Fibroblast of pulmonary artery (primary cell): ENCODE measurements at regions not wholly inside any gene's neighbourhood (a gene's known extent, or its start where the extent isn't known, plus 50 kb on each side); places are given as distances from the start of the nearest gene placed in this dataset.

Experiments used
- DNase-seq: peaks from one replicate; pipeline ENCODE4 v3.0.0-alpha.2; 2010; ENCODE audit warnings: low read depth
- H3K4me3 ChIP-seq: replicated peaks from 2 replicates; pipeline ENCODE4 v1.5.1; 2011; ENCODE audit warnings: low read depth, mild to moderate bottlenecking, control low read depth, low read length, moderate library complexity
- CTCF ChIP-seq: IDR thresholded peaks from 2 replicates; pipeline ENCODE4 v1.5.1; 2011; ENCODE audit warnings: mild to moderate bottlenecking, control low read depth, low read length, inconsistent platforms; ENCODE audit errors: missing control alignments

DNA sequence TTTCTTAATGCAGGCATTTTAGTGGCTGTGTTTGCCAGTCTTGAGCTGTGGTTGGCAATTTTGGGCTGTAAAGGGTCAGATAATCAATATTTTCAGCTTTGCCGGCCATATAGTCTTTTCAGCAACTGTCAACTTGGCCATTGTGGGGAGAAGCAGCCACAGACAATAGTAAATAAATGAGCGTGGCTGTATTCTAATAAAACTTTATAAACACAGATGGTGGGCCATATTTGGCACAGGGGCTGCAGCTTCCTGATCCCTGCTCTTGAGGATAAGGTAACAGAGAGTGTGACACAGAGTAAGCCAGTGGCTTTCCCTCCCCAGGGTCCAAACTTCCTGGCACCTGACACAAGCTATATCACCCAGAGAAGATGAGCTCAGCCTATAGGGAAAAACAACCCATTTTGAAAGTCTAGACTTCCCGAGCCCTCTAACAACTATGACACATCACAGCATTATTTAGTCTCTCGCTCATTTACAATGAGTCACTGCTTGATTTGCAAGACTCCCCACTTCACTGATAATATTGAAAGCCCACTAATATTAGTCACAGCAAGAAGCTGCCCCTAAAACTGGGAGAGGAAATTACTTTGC lies 163.1 kb upstream of the TMPO start:
- no peak for TF ChIP-seq CTCF
- DNase-seq = peak; percentile 85

DNA sequence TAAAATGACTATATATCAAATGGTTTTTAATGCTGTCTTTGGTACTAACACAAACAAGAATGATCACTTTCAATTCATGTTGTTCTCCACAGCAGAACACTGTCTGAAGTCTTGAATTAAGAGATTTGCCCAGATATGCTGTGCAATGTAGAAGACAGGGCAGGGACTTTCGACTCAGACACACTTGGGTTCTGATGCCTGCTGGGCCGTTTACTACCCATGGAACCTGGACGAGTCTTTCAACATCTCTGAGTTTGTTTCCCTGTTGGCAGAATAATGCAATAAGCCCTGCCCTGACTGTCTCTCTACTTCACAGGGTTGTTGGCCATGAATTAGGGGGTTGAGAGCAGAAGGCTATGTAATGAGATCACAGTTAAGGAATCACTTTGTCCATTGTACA lies 162.6 kb upstream of the TMPO start:
- peak; percentile 31 for DNase-seq
- no peak overlapping the region for H3K4me3 ChIP-seq
- TF ChIP-seq CTCF = no peak

More for the DNA sequence above, 163.1 kb upstream of the TMPO start:
- H3K4me3 ChIP-seq = no peak overlapping the region

DNA sequence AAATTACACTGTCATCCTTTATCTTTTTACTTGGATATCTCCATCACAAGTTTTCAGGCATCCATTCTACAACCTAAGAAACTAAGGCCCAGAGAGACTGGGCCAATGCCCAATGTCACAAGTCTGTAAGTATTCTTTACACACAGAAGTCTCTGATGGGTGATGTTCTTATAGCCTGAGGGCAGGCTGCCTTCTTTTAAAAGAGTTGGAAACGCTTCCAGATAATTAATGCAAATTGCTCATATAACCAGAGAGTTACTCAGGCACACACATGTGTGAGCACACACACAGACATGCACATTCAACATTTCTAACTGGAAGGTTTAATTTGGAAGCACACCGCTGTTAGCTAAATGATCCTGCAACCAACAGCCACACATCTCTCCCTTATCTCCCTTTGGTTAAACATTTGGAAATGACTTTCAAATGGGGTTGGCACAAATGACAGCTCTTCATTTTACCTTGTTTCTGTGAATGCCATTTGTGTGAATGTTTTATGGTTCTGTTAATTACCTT lies 160.8 kb upstream of the TMPO start:
- no peak overlapping the region for H3K4me3 ChIP-seq
- DNase-seq = no peak
- TF ChIP-seq CTCF = no peak

DNA sequence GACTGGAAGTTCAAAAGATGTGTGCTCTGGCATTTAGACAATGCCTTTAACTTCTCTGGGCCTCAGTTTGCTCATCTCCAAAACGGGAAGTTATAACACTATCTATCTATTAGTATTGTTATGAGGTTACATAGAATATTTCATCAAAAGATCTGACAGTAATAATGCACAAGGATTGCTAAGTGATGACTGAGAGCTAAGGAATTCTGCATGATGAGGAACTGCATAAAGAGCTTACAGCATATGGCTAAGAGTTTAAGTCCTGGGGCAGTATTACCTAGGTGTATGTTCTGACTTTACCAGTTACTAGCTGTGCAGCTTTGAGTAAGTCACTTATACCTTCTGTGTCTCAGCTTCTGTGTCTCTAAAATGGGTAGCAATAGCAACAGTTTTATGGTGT lies 160.1 kb upstream of the TMPO start:
- H3K4me3 ChIP-seq = no peak overlapping the region
- no peak for TF ChIP-seq CTCF
- DNase-seq = peak; percentile 46

GRCh38 chr12:98355933-98356332 lies 159.5 kb upstream of the TMPO start:
- no peak for TF ChIP-seq CTCF
- no peak overlapping the region for H3K4me3 ChIP-seq
- no peak for DNase-seq

GRCh38 chr12:98358144-98358543 lies 157.2 kb upstream of the TMPO start:
- no peak for TF ChIP-seq CTCF
- no peak for DNase-seq

DNA sequence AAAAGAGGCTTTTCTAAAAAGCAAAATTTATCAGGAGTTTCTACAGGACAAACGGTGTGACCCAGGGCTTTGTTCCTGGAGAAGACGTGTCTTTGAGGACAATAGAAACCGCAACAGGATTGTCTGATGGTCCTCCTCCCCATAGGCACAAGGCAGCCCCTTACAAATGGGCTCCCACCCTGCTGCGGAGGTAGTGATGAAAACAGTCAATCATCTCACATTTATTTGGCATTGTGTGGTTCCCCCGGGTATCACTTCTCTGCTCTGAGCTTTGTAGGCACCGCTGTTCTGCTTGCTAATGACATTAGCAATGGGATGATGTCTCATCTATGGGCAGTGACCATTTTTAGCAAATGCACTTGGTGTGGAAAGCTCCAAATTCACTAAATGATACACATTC lies 155.5 kb upstream of the TMPO start:
- H3K4me3 ChIP-seq = no peak overlapping the region
- no peak for TF ChIP-seq CTCF
- no peak for DNase-seq

More at GRCh38 chr12:98358144-98358543, 157.2 kb upstream of the TMPO start:
- no peak overlapping the region for H3K4me3 ChIP-seq
